ENCODE measurements at regions not wholly inside any gene's neighbourhood (a gene's known extent, or its start where the extent isn't known, plus 50 kb on each side); places are given as distances from the start of the nearest gene placed in this dataset.

DNA sequence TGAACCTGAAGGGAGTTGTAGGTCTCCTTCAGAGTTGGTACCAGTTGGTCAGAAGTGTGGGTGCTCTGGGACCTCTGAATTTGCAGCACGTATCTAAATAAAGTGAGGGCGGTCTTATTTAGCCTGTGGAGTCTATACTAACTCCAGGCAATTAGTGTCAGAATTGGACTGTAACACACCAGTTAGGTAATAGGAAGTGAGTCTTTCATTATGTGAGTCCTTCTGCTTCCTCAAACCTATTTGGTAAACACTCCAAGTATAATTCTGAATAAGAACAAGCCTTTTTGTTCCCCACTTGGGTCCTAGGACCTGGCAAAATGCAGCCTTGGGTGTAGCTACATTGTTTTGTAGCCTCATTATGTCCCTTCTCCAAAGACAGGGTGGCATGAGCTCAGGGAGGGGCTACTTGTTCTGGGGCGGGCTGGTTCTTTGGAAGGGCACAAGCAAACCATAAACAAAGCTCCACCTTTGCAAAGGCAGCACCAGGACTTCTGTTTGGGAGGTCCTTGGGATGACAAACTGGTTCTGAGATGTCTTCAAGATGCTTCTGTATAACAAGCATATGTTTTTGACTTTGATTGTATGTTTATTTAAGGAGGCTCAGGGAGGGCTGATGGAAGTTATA, 418.0 kb downstream of the ZNF536 start:
- no peak for TF ChIP-seq SP1 (IDR thresholded peaks at IDR 0.05)
- TF ChIP-seq LEF1 (IDR thresholded peaks at IDR 0.05; ENCODE audit: borderline replicate concordance): no peak
- TF ChIP-seq SUZ12 (IDR thresholded peaks at IDR 0.05): no peak
- TF ChIP-seq ELF4 (IDR thresholded peaks at IDR 0.05): no peak
- no peak for TF ChIP-seq CTBP1 (IDR thresholded peaks at IDR 0.05; ENCODE audit: borderline replicate concordance)
- no peak for TF ChIP-seq ARNT (IDR thresholded peaks at IDR 0.05)
- TF ChIP-seq BHLHE40 (IDR thresholded peaks at IDR 0.05; ENCODE audit: borderline replicate concordance): no peak
- no peak for TF ChIP-seq NFRKB (IDR thresholded peaks at IDR 0.05)
- no peak for TF ChIP-seq FOXA1 (IDR thresholded peaks at IDR 0.05)
- TF ChIP-seq, protein P1, sequence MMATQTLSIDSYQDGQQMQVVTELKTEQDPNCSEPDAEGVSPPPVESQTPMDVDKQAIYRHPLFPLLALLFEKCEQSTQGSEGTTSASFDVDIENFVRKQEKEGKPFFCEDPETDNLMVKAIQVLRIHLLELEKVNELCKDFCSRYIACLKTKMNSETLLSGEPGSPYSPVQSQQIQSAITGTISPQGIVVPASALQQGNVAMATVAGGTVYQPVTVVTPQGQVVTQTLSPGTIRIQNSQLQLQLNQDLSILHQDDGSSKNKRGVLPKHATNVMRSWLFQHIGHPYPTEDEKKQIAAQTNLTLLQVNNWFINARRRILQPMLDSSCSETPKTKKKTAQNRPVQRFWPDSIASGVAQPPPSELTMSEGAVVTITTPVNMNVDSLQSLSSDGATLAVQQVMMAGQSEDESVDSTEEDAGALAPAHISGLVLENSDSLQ (IDR thresholded peaks at IDR 0.05): no peak
- no peak for TF ChIP-seq FOXM1 (IDR thresholded peaks at IDR 0.05; ENCODE audit: borderline replicate concordance)

Data from HEK293T (cell line).